Breast epithelium (tissue), 4 donors: ENCODE measurements at regions not wholly inside any gene's neighbourhood (a gene's known extent, or its start where the extent isn't known, plus 50 kb on each side); places are given as distances from the start of the nearest gene placed in this dataset.
A peak's percentile ranks its signal among the peaks of the same experiment; 100 is the strongest.

ENCODE experiments used
- DNase-seq, 2 donors: peaks; one replicate each; pipeline ENCODE4 v3.0.0-alpha.2; 2019; ENCODE audit warnings: low spot score in 2 of 2
- H3K27ac ChIP-seq, 2 donors: fragments of 200-600 bp; sonication (generic) in 1 of 2; one replicate each; pipeline ENCODE4 v1.5.1; 2016 to 2019; ENCODE audit warnings: mild to moderate bottlenecking in 1 of 2
- H3K27me3 ChIP-seq, 2 donors: fragments of 200-600 bp; sonication (generic) in 1 of 2; one replicate each; pipeline versions ENCODE4 v1.5.1 to v1.6.0; 2017 to 2019; ENCODE audit warnings: control low read depth in 1 of 2, mild to moderate bottlenecking in 1 of 2
- H3K36me3 ChIP-seq: fragments of 200-600 bp; one replicate; pipeline ENCODE4 v1.5.1; 2019
- H3K4me1 ChIP-seq, 2 donors: fragments of 200-600 bp; sonication (generic); one replicate each; pipeline ENCODE4 v1.5.1; 2016 to 2019; ENCODE audit warnings: control low read depth in 1 of 2
- H3K4me3 ChIP-seq, 3 donors: fragments of 200-600 bp; sonication (generic); 1 replicate in 2 of 3; 2 replicates in 1 of 3; pipeline ENCODE4 v1.5.1; 2016 to 2019; ENCODE audit warnings: mild to moderate bottlenecking in 3 of 3, moderate library complexity in 2 of 3
- H3K9me3 ChIP-seq, 2 donors: fragments of 200-600 bp; sonication (generic) in 1 of 2; one replicate each; pipeline ENCODE4 v1.5.1; 2016 to 2019; ENCODE audit warnings: control low read depth in 1 of 2
- POLR2A ChIP-seq: fragments of 450-650 bp; IDR thresholded peaks from one replicate; pipeline ENCODE4 v1.6.1; 2016; ENCODE audit warnings: antibody characterized with exemption, mild to moderate bottlenecking, moderate library complexity
- POLR2AphosphoS5 ChIP-seq, 3 donors: sonication (generic); formaldehyde crosslinking; IDR thresholded peaks; one replicate each; pipeline ENCODE4 v1.6.1; 2017; ENCODE audit warnings: antibody characterized with exemption in 3 of 3
- intact Hi-C: fragments of 100-400 bp; cut with DNase I; formaldehyde crosslinking; loops from one replicate; pipeline ENCODE4 v1.15.1; 2023; ENCODE audit warnings: low total_unique reads
- TF ChIP-seq, protein P1 (sequence below), 3 donors: fragments of 450-650 bp; IDR thresholded peaks; one replicate each; pipeline ENCODE4 v1.5.1; 2016 to 2017; ENCODE audit warnings: antibody characterized with exemption in 3 of 3, mild to moderate bottlenecking in 3 of 3, moderate library complexity in 3 of 3

DNA sequence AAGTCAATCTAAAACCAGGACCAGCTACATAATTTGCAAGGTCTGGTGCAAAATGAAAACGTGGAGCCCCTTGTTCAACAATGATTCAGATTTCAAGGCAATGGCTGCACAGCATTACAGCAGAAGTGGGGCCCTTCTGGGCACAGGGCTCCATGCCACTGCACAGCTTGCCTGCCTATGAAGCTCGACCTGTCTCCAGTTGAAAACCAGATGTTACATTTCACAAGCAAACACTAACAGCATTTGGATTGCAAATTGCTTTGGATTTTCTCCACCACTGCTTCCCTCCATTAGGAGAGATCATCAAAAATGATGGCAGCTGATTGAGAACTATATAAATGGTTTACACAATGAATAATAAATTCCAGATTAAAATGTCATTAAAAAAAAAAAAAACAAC is 551.4 kb upstream of the ZFHX3 start:
- Histone ChIP-seq H3K36me3 (no peaks in the 10 kb centered on the region), H3K4me1 (no peaks in the 10 kb centered on the region), H3K27ac (no peak overlapping the region), H3K4me3 (no peak overlapping the region), H3K9me3 (no peaks in the 10 kb centered on the region), H3K27me3 (no peaks in the 10 kb centered on the region)
- no peak for DNase-seq
- no peak for TF ChIP-seq POLR2A
- TF ChIP-seq POLR2AphosphoS5 (IDR thresholded peaks at IDR 0.05), result no peak
- TF ChIP-seq, protein P1, sequence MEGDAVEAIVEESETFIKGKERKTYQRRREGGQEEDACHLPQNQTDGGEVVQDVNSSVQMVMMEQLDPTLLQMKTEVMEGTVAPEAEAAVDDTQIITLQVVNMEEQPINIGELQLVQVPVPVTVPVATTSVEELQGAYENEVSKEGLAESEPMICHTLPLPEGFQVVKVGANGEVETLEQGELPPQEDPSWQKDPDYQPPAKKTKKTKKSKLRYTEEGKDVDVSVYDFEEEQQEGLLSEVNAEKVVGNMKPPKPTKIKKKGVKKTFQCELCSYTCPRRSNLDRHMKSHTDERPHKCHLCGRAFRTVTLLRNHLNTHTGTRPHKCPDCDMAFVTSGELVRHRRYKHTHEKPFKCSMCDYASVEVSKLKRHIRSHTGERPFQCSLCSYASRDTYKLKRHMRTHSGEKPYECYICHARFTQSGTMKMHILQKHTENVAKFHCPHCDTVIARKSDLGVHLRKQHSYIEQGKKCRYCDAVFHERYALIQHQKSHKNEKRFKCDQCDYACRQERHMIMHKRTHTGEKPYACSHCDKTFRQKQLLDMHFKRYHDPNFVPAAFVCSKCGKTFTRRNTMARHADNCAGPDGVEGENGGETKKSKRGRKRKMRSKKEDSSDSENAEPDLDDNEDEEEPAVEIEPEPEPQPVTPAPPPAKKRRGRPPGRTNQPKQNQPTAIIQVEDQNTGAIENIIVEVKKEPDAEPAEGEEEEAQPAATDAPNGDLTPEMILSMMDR (IDR thresholded peaks at IDR 0.05), result no peak
- intact Hi-C loops, result no loop called here

DNA sequence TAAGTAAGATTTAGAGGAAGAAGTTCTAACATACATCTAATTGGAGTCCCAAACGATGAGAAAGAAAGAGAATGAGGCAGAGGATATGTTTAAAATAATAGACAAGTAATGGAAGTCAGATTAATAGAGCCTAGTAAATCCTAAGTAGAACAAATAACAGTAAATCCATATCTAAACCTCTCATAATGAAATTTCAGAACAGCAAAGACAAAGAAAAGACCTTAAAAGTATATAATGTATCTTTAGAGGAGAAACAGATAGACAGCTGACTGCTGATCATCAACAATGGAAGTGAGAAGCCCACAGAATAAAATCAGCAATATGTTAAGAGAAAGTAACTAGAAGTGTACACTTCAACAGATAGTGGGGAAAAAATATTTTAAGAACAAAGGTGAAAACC is 536.2 kb upstream of the ZFHX3 start:
- intact Hi-C loops, result no loop called here

DNA sequence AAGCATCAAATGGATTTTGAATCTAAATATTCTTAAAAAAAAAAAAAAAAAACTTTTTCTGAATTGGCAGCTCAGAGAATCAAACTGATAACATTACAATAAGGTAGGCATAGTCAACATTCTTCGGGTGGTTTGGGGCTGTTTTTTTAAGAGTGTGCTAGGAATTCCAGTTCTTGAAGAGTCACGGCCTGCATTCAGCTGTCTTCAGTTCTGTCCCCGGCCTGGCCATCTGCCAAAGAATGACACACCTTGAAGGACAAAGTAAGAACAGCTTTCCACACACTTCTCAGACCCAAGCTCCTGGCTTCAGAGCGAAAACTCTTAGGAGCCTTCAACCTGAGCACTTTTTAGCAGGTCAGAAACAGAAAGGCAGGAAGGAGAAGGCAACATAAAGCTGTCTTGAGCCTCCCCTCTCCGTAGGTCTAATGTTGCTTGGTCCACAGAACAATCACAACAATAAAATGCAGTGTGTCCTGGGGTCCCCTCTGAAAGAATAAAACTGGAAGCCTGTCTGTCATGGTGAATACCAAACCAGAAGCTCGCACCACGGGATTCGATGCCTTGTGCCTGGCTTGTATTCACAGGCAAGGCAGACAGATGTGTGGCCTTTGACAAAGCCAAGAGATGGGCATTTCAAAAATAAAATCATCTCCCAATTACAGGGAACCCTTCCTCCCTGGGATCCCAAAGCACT is 524.4 kb upstream of the ZFHX3 start:
- no peak for TF ChIP-seq POLR2A
- TF ChIP-seq, protein P1 (IDR thresholded peaks at IDR 0.05), result no peak
- TF ChIP-seq POLR2AphosphoS5 (IDR thresholded peaks at IDR 0.05), result no peak
- Histone ChIP-seq H3K27ac (no peak overlapping the region), H3K36me3 (no peaks in the 10 kb centered on the region), H3K4me1 (no peaks in the 10 kb centered on the region), H3K27me3 (peaks cover 0 to 5% of the 10 kb centered on the region in 2 donors), H3K4me3 (no peak overlapping the region), H3K9me3 (no peaks in the 10 kb centered on the region)
- intact Hi-C loops, result no loop called here
- peak; percentile 35 to 55 for DNase-seq

More for the DNA sequence above, 536.2 kb upstream of the ZFHX3 start:
- no peaks in the 10 kb centered on the region for H3K4me1 ChIP-seq
- no peak overlapping the region for H3K4me3 ChIP-seq
- peaks cover 0 to 5% of the 10 kb centered on the region in 2 donors for H3K9me3 ChIP-seq
- DNase-seq, result no peak
- H3K27ac ChIP-seq, result no peak overlapping the region
- no peak for TF ChIP-seq POLR2AphosphoS5 (IDR thresholded peaks at IDR 0.05)
- TF ChIP-seq, protein P1 (IDR thresholded peaks at IDR 0.05), result no peak
- no peak for TF ChIP-seq POLR2A
- no peaks in the 10 kb centered on the region for H3K27me3 ChIP-seq
- no peaks in the 10 kb centered on the region for H3K36me3 ChIP-seq

DNA sequence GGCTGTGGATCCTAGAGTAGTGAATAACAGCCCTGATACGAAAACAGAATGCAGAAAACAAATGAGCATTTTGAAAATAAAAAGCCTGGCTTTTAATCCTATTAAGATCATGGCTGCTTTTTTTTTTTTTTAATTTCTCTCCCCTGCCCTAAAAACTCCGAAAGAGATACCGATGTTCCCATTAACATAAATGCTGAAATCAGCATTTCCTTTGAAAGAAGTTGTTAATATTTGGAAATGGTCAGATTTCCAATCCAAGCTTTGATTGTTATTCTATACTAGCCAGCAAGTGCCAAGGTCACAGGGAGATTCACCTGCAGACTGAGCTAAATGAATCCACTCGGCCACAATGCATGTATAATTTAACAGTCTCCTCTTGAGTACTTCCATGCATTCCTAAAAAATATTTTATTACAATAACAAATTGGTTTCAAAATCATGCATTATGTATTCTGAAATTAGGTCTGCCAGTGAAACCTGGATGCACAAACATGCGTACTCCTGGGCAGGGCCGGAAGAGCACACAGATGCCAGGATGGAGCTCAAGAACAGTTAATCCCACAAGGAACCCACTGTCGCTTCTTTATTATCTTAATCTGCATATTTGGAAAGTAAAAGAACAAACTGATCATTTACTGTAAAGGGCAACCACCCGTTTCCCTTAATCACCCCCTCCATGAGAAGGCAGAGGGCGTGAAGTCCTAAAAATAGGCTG is 521.5 kb upstream of the ZFHX3 start:
- TF ChIP-seq, protein P1 (IDR thresholded peaks at IDR 0.05), result no peak
- TF ChIP-seq POLR2AphosphoS5 (IDR thresholded peaks at IDR 0.05) (no peak), POLR2A (no peak)

DNA sequence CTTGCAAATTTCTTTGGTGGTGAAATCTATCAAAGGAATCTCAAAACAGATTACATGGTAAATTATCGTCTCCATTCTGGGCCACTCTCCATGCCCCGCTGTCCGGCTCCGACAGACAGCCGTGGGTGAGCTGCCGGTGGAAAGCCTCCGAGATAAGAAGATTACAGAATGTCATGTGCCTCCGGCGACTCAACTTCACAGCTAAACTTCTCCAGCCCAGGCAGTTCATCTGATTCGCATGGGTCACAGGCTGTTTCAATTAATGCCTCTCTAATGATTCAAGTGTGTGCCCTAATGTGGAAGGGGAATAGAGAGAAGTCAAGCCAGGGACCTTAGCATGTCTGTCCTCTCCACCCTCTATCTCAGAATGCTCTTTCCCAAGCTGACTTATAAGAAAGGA is 520.8 kb upstream of the ZFHX3 start:
- H3K27ac ChIP-seq, result no peak overlapping the region
- intact Hi-C loops, result no loop called here

More for the DNA sequence above, 521.5 kb upstream of the ZFHX3 start:
- no peak overlapping the region for H3K4me3 ChIP-seq
- H3K27ac ChIP-seq, result no peak overlapping the region
- no peaks in the 10 kb centered on the region for H3K9me3 ChIP-seq
- H3K27me3 ChIP-seq, result peaks cover 0 to 5% of the 10 kb centered on the region in 2 donors
- DNase-seq, result no peak
- no peaks in the 10 kb centered on the region for H3K36me3 ChIP-seq
- intact Hi-C loops, result no loop called here
- no peaks in the 10 kb centered on the region for H3K4me1 ChIP-seq

More for the DNA sequence above, 520.8 kb upstream of the ZFHX3 start:
- Histone ChIP-seq H3K27me3 (peaks cover 0 to 5% of the 10 kb centered on the region in 2 donors), H3K4me1 (no peaks in the 10 kb centered on the region), H3K9me3 (no peaks in the 10 kb centered on the region), H3K4me3 (no peak overlapping the region), H3K36me3 (no peaks in the 10 kb centered on the region)
- DNase-seq, result no peak
- TF ChIP-seq POLR2A (no peak), POLR2AphosphoS5 (IDR thresholded peaks at IDR 0.05) (no peak)
- TF ChIP-seq, protein P1 (IDR thresholded peaks at IDR 0.05), result no peak
